GM23248 (cell line): ENCODE measurements at regions not wholly inside any gene's neighbourhood (a gene's known extent, or its start where the extent isn't known, plus 50 kb on each side); places are given as distances from the start of the nearest gene placed in this dataset.

Experiments used
- DNase-seq: peaks from one replicate; pipeline ENCODE4 v3.0.0-alpha.2; 2015
- H2AFZ ChIP-seq: fragments of 200-600 bp; sonication (generic); 2 replicates; pipeline ENCODE4 v1.6.1; 2016; ENCODE audit warnings: antibody characterized with exemption
- H3F3A ChIP-seq: fragments of 200-600 bp; sonication (generic); 2 replicates; pipeline ENCODE4 v1.6.1; 2016; ENCODE audit warnings: mild to moderate bottlenecking, antibody characterized with exemption, mixed run types; ENCODE audit not compliant: insufficient read depth
- H3K27ac ChIP-seq: fragments of 200-600 bp; sonication (generic); 2 replicates; pipeline ENCODE4 v1.5.1; 2016; ENCODE audit warnings: mild to moderate bottlenecking
- H3K27me3 ChIP-seq: fragments of 200-600 bp; sonication (generic); replicated peaks from 2 replicates; pipeline ENCODE4 v1.6.1; 2016; ENCODE audit warnings: mild to moderate bottlenecking; ENCODE audit not compliant: insufficient read depth
- H3K36me3 ChIP-seq: fragments of 200-600 bp; sonication (generic); 2 replicates; pipeline ENCODE4 v1.6.1; 2016; ENCODE audit warnings: low read depth, mild to moderate bottlenecking
- H3K4me1 ChIP-seq: fragments of 200-600 bp; sonication (generic); 2 replicates; pipeline ENCODE4 v1.6.1; 2016; ENCODE audit warnings: mild to moderate bottlenecking; ENCODE audit not compliant: insufficient read depth
- H3K4me2 ChIP-seq: fragments of 200-600 bp; sonication (generic); one replicate; pipeline ENCODE4 v1.6.1; 2016; ENCODE audit warnings: mild to moderate bottlenecking; ENCODE audit not compliant: unreplicated experiment
- H3K4me3 ChIP-seq: fragments of 200-600 bp; sonication (generic); 2 replicates; pipeline ENCODE4 v1.5.1; 2016; ENCODE audit warnings: mild to moderate bottlenecking
- H3K79me2 ChIP-seq: fragments of 200-600 bp; sonication (generic); 2 replicates; pipeline ENCODE4 v1.6.1; 2016; ENCODE audit warnings: mild to moderate bottlenecking; ENCODE audit not compliant: insufficient read depth
- H3K9ac ChIP-seq: fragments of 200-600 bp; sonication (generic); 2 replicates; pipeline ENCODE4 v1.6.1; 2016; ENCODE audit warnings: mild to moderate bottlenecking
- H3K9me2 ChIP-seq: fragments of 200-600 bp; sonication (generic); 2 replicates; pipeline ENCODE4 v1.6.1; 2016; ENCODE audit warnings: mixed run types, mild to moderate bottlenecking, moderate library complexity; ENCODE audit not compliant: insufficient read depth
- H3K9me3 ChIP-seq: fragments of 200-600 bp; sonication (generic); one replicate; pipeline ENCODE4 v1.6.1; 2017; ENCODE audit warnings: low read depth
- H4K20me1 ChIP-seq: fragments of 200-600 bp; sonication (generic); 2 replicates; pipeline ENCODE4 v1.6.0; 2016; ENCODE audit not compliant: insufficient read depth
- EZH2 ChIP-seq: fragments of 200-600 bp; sonication (generic); IDR thresholded peaks from 2 replicates; pipeline ENCODE4 v1.6.1; 2018; ENCODE audit warnings: antibody characterized with exemption, mild to moderate bottlenecking; ENCODE audit not compliant: insufficient read depth, poor library complexity, severe bottlenecking
- EZH2phosphoT487 ChIP-seq: fragments of 200-600 bp; sonication (generic); IDR thresholded peaks from 2 replicates; pipeline ENCODE4 v1.6.1; 2018; ENCODE audit warnings: antibody characterized with exemption, moderate library complexity, mild to moderate bottlenecking, low read depth; ENCODE audit not compliant: insufficient read depth
- WGBS, 2 experiments: methylation state at CpG; one replicate each; pipeline ENCODE4 v1.1.6; 2015 to 2017; ENCODE audit warnings: low lambda C conversion rate in 2 of 2, low coverage in 1 of 2; ENCODE audit errors: missing lambda C conversion rate in 2 of 2; 5-methylcytosine and 5-hydroxymethylcytosine counted together
- in situ Hi-C: fragments of 300-500 bp; cut with MboI; formaldehyde crosslinking; loops from 2 replicates; pipeline ENCODE4 v1.15.0; 2020

DNA sequence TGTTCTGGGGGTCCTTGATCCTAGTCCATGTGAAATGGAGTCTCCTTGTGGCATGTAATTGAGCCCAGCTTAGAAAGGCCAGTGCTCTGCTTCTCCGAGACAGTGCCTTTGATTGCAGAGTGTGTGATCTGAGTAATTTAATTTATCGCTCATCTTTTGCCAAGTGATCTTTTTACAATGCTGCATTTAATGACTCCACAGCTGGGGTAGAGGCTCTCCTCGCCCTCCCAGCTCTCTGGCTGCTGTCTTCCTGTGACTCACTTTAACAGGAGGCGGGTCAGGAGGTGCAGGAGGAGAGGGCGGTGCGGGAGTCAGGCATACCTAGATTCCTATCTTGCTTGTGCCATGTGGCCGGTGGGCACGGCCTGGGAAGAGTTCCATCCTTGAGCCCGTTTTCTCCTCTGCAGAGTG lies 113.4 kb upstream of the FOXF1 start:
- 1% methylated on average over 9 of the region's 9 CpGs for WGBS, 2 experiments
- Histone ChIP-seq H3K4me1 (peaks cover 45% of the 10 kb centered on the region), H3K4me2 (peak overlapping the region; percentile 79), H3K9me2 (no peaks in the 10 kb centered on the region), H3K79me2 (no peaks in the 10 kb centered on the region), H2AFZ (peak overlapping the region; percentile 87), H3F3A (peaks cover 48% of the 10 kb centered on the region), H4K20me1 (no peaks in the 10 kb centered on the region), H3K27me3 (no peaks in the 10 kb centered on the region), H3K9ac (peak overlapping the region; percentile 70), H3K9me3 (no peaks in the 10 kb centered on the region), H3K4me3 (peak overlapping the region; percentile 50), H3K36me3 (no peaks in the 10 kb centered on the region), H3K27ac (peak overlapping the region; percentile 88)
- TF ChIP-seq EZH2phosphoT487 (no peak), EZH2 (no peak)
- peak; percentile 94 for DNase-seq
- in situ Hi-C loops, result no loop called here

- Histone ChIP-seq H4K20me1 (no peaks in the 10 kb centered on the region), H3K4me1 (peaks cover 34% of the 10 kb centered on the region), H3K4me2 (no peak overlapping the region), H3K9me2 (no peaks in the 10 kb centered on the region), H3K27ac (no peak overlapping the region), H3K27me3 (no peaks in the 10 kb centered on the region), H3F3A (peaks cover 38% of the 10 kb centered on the region), H2AFZ (no peak overlapping the region), H3K4me3 (no peak overlapping the region), H3K79me2 (no peaks in the 10 kb centered on the region), H3K36me3 (no peaks in the 10 kb centered on the region), H3K9ac (no peak overlapping the region), H3K9me3 (no peaks in the 10 kb centered on the region)
- in situ Hi-C loops, result no loop called here
- 49 to 54% methylated on average over 6 of the region's 6 CpGs for WGBS, 2 experiments
- no peak for TF ChIP-seq EZH2
- no peak for TF ChIP-seq EZH2phosphoT487
- DNase-seq, result no peak
These were observed 112.1 kb upstream of the FOXF1 start for GRCh38 chr16:86398201-86398600.

DNA sequence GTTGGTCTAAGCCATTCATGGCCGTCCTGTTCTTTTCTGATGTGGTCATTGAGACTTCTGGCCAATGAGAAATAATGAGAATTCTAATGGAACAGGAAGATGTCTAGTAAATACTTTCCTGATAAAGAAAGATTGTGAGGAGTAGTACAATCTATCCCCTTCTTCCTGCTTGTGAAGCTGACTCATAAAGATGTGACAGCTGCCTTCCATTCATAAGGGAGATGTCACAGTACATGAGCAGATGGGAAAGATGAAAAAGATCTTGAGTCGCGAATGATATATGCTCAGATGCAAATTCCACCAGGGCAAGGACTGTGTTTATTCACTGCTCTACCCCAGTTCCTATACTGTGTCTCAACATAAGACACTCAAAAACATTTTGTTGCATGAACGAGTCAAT lies 111.7 kb upstream of the FOXF1 start:
- no peak overlapping the region for H2AFZ ChIP-seq

GRCh38 chr16:86401126-86401525 lies 109.2 kb upstream of the FOXF1 start:
- no peaks in the 10 kb centered on the region for H4K20me1 ChIP-seq
- peaks cover 27% of the 10 kb centered on the region for H3K4me1 ChIP-seq
- no peak overlapping the region for H3K4me2 ChIP-seq
- peaks cover 29% of the 10 kb centered on the region for H3F3A ChIP-seq
- H3K36me3 ChIP-seq, result no peaks in the 10 kb centered on the region
- no peaks in the 10 kb centered on the region for H3K9me2 ChIP-seq
- DNase-seq, result no peak
- TF ChIP-seq EZH2 (no peak), EZH2phosphoT487 (no peak)
- H3K79me2 ChIP-seq, result no peaks in the 10 kb centered on the region
- H2AFZ ChIP-seq, result no peak overlapping the region
- H3K27me3 ChIP-seq, result no peaks in the 10 kb centered on the region
- no peak overlapping the region for H3K4me3 ChIP-seq
- H3K9ac ChIP-seq, result no peak overlapping the region
- no peak overlapping the region for H3K27ac ChIP-seq
- in situ Hi-C loops, result no loop called here
- no peaks in the 10 kb centered on the region for H3K9me3 ChIP-seq
- 92% methylated on average over 8 of the region's 8 CpGs for WGBS, 2 experiments

More for the DNA sequence above, 111.7 kb upstream of the FOXF1 start:
- H3K4me1 ChIP-seq, result peaks cover 33% of the 10 kb centered on the region
- in situ Hi-C loops, result no loop called here
- TF ChIP-seq EZH2 (no peak), EZH2phosphoT487 (no peak)
- no peak overlapping the region for H3K4me3 ChIP-seq
- H3K9me2 ChIP-seq, result no peaks in the 10 kb centered on the region
- no peaks in the 10 kb centered on the region for H3K79me2 ChIP-seq
- no peaks in the 10 kb centered on the region for H4K20me1 ChIP-seq
- DNase-seq, result peak; percentile 35
- no peak overlapping the region for H3K9ac ChIP-seq
- no peaks in the 10 kb centered on the region for H3K36me3 ChIP-seq
- 33 to 38% methylated on average over 4 of the region's 4 CpGs for WGBS, 2 experiments
- H3K9me3 ChIP-seq, result no peaks in the 10 kb centered on the region
- no peaks in the 10 kb centered on the region for H3K27me3 ChIP-seq
- H3F3A ChIP-seq, result peaks cover 38% of the 10 kb centered on the region
- no peak overlapping the region for H3K27ac ChIP-seq
- H3K4me2 ChIP-seq, result no peak overlapping the region

DNA sequence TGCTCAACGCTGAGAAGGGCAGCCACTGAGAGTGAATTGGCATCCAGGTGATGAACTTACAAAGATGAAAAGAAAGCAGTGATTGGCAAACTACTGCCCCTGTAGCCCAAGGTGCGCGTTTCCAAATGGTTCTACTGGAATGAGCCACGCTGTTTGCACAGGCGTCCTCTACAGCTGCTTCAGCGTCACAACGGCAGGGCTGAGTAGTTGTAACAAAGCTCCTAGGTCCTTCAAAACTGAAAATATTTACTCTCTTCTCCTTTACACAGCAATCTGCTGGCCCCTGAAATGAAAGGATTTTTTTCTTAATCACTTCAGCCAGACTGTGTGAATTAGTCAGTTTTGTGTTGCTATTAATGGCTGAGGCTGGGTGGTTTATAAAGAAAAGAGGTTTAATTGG lies 107.2 kb upstream of the FOXF1 start:
- Histone ChIP-seq H3F3A (peaks cover 10% of the 10 kb centered on the region), H3K4me1 (peaks cover 10% of the 10 kb centered on the region), H3K27me3 (peaks cover 4% of the 10 kb centered on the region), H3K9me3 (no peaks in the 10 kb centered on the region), H4K20me1 (no peaks in the 10 kb centered on the region), H3K9ac (no peak overlapping the region), H3K79me2 (no peaks in the 10 kb centered on the region), H3K4me2 (no peak overlapping the region), H3K9me2 (no peaks in the 10 kb centered on the region), H3K27ac (no peak overlapping the region), H3K4me3 (no peak overlapping the region), H2AFZ (no peak overlapping the region), H3K36me3 (no peaks in the 10 kb centered on the region)
- DNase-seq, result no peak
- in situ Hi-C loops, result no loop called here
- TF ChIP-seq EZH2phosphoT487 (no peak), EZH2 (no peak)
- 81 to 87% methylated on average over 7 of the region's 7 CpGs for WGBS, 2 experiments
